Erythroblast (primary cell): ENCODE measurements at regions not wholly inside any gene's neighbourhood (a gene's known extent, or its start where the extent isn't known, plus 50 kb on each side); places are given as distances from the start of the nearest gene placed in this dataset.

ENCODE experiments used
- GATA1 ChIP-seq: IDR thresholded peaks from 2 replicates; pipeline ENCODE4 v1.6.1; 2011; ENCODE audit warnings: low read depth, mild to moderate bottlenecking, control low read depth, low read length, moderate library complexity
- POLR2A ChIP-seq: IDR thresholded peaks from 2 replicates; pipeline ENCODE4 v1.6.1; 2011; ENCODE audit warnings: mild to moderate bottlenecking, low read length

DNA sequence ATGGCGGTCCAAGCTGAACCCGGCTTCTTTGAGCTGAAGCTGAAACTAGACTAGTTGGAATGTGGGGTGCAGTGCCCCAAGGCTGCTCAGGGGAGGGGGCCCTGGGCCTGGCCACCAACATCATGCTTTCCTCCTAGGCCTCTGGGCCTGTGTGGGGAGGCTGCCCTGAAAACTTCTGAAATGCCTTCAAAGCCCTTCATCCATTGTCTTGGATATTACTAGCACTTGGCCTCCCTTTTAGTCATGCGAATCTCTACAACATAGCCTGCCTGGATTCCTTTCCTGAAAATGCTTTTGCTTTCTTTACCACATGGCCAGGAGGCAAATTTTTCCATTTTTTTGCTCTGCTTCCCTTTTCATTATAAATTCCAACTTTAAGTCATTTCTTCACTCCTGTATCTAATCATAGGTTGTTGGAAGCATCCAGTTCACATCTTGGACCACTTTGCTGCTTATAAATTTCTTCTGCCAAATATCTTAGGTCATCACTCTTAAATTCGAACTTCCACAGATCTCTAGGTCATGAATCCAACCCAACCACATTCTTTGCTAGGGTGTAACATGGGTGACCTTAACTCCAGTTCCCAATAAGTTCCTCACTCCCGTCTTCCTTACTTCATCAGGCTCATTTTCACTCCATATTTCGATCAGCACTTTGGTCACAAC, 103.4 kb downstream of the DDIT4L start:
- TF ChIP-seq POLR2A (no peak), GATA1 (no peak)
